ENCODE measurements at regions not wholly inside any gene's neighbourhood (a gene's known extent, or its start where the extent isn't known, plus 50 kb on each side); places are given as distances from the start of the nearest gene placed in this dataset.

GRCh38 chr15:70535071-70535954, 228.0 kb downstream of the UACA start:
- H4K91ac ChIP-seq (replicated peaks; ENCODE audit: insufficient read length, low read length): no peak overlapping the region
- no peak overlapping the region for H2BK15ac ChIP-seq (ENCODE audit: low read length)
- no peak overlapping the region for H3K4ac ChIP-seq (replicated peaks; ENCODE audit: insufficient read length, low read depth, low read length)
- no peak overlapping the region for H3K9ac ChIP-seq (replicated peaks in 1 of 4; ENCODE audit: extremely low read depth in 1 of 4, low read depth in 3 of 4, low read length in 3 of 4)
- no peak overlapping the region for H3K56ac ChIP-seq (replicated peaks; ENCODE audit: insufficient read length, low read depth, low read length)
- H3K4me3 ChIP-seq (ENCODE audit: extremely low read depth in 1 of 4, insufficient read depth in 2 of 4, low read depth in 3 of 4, low read length in 4 of 4): no peak overlapping the region
- DNase-seq (ENCODE audit: low read depth in 1 of 2, low spot score in 2 of 2) (peak in 1 of 2 experiments; percentile 39), FAIRE-seq (no peak)
- H3K27ac ChIP-seq (ENCODE audit: low read depth, low read length): no peak overlapping the region
- no peak overlapping the region; the same call in 1 of the 2 replicates for H2AK5ac ChIP-seq (ENCODE audit: low read depth, low read length)
- POLR2A ChIA-PET (ENCODE audit: partially characterized antibody): interaction anchor here (1.2 kb wide), 1 partner anchor 12 kb away, joined by 4 read pairs; no protein-coding TSS in a partner anchor
- no peak overlapping the region for H3K14ac ChIP-seq (ENCODE audit: insufficient read length)
- H2BK5ac ChIP-seq (ENCODE audit: low read depth, low read length): no peak overlapping the region; the same call in 1 of the 2 replicates
- no peaks in the 10 kb centered on the region for H3K79me1 ChIP-seq (ENCODE audit: low read depth, low read length)
- no peaks in the 10 kb centered on the region for H3K36me3 ChIP-seq (ENCODE audit: control insufficient read depth in 2 of 4, insufficient read depth in 4 of 4, low read length in 3 of 4)
- no peak overlapping the region for H3K23ac ChIP-seq (ENCODE audit: insufficient read length)
- H3K4me2 ChIP-seq (ENCODE audit: insufficient read depth in 1 of 2, low read depth in 2 of 2, low read length in 2 of 2): no peak overlapping the region
- H3K23me2 ChIP-seq (ENCODE audit: low read depth, low read length): peaks cover 2% of the 10 kb centered on the region; the same call in 1 of the 2 replicates
- WGBS, 2 experiments (ENCODE audit: extremely low coverage in 1 of 2, insufficient coverage in 1 of 2, insufficient read length in 1 of 2, insufficient replicate concordance in 2 of 2, low coverage in 1 of 2, low lambda C conversion rate in 2 of 2, missing lambda C conversion rate in 1 of 2): 80% methylated on average over 11 of the region's 11 CpGs; no CpG with 5 or more reads in 1 of the 2 experiments
- H2BK12ac ChIP-seq (ENCODE audit: low read depth, low read length): no peak overlapping the region
- H3K27me3 ChIP-seq (replicated peaks in 1 of 4; ENCODE audit: control insufficient read depth in 3 of 4, extremely low read depth in 1 of 4, insufficient read depth in 3 of 4, low read length in 3 of 4): no peaks in the 10 kb centered on the region
- H4K5ac ChIP-seq (ENCODE audit: insufficient read length, low read depth, low read length): no peak overlapping the region
- peaks cover 0 to 4% (median 0%) of the 10 kb centered on the region in 4 experiments; a peak in 2 of 7 replicates for H3K4me1 ChIP-seq (replicated peaks in 1 of 4; ENCODE audit: control insufficient read depth in 3 of 4, insufficient read depth in 4 of 4, low read length in 3 of 4)
- H3K18ac ChIP-seq (ENCODE audit: extremely low read depth, low read length): no peak overlapping the region
- H2AFZ ChIP-seq (ENCODE audit: low read length): peak overlapping the region; percentile 28
- H2BK120ac ChIP-seq (replicated peaks; ENCODE audit: low read depth, low read length): no peak overlapping the region
- H2BK20ac ChIP-seq (ENCODE audit: low read length): peak overlapping the region; percentile 51; the same call in 1 of the 2 replicates
- H4K20me1 ChIP-seq (replicated peaks in 1 of 2; ENCODE audit: control insufficient read depth in 1 of 2, insufficient read depth in 2 of 2, low read length in 2 of 2): no peaks in the 10 kb centered on the region
- no peaks in the 10 kb centered on the region for H3K9me3 ChIP-seq (ENCODE audit: insufficient read depth in 2 of 2, low read depth in 1 of 2, low read length in 1 of 2)
- no peaks in the 10 kb centered on the region for H3K79me2 ChIP-seq (ENCODE audit: control insufficient read depth in 1 of 2, insufficient read depth in 2 of 2, low read length in 2 of 2)
- CTCF ChIA-PET (ENCODE audit: partially characterized antibody): interaction anchor here (0.8 to 1.5 kb wide), 9 partner anchors 11 to 1013 kb away, joined by 3 to 4 read pairs (median 3); no protein-coding TSS in a partner anchor
- no peak overlapping the region for H4K8ac ChIP-seq (ENCODE audit: extremely low read depth, insufficient read depth, low read length)
- TF ChIP-seq CEBPB (IDR thresholded peaks at IDR 0.05; ENCODE audit: low read depth, low read length) (no peak), CBX8 (IDR thresholded peaks at IDR 0.05; ENCODE audit: borderline replicate concordance, low read depth, low read length) (no peak), ATF2 (IDR thresholded peaks at IDR 0.05; ENCODE audit: low read length) (no peak), RNF2 (IDR thresholded peaks at IDR 0.05; ENCODE audit: borderline replicate concordance, low read depth, low read length, missing control alignments, poor library complexity, severe bottlenecking) (no peak), POU5F1 (IDR thresholded peaks at IDR 0.05; ENCODE audit: low read depth, low read length) (no peak), RAD21 (IDR thresholded peaks at IDR 0.05 in 1 of 2, conservative IDR thresholded peaks at IDR 0.05 in 1 of 2; ENCODE audit: low read depth in 2 of 2, low read length in 2 of 2) (no peak), ASH2L (IDR thresholded peaks at IDR 0.05; ENCODE audit: low read length) (no peak), SUZ12 (IDR thresholded peaks at IDR 0.05; ENCODE audit: low read length) (no peak), JUN (IDR thresholded peaks at IDR 0.05; ENCODE audit: low read depth, low read length) (no peak)

All from H1 (cell line).